ENCODE measurements at regions not wholly inside any gene's neighbourhood (a gene's known extent, or its start where the extent isn't known, plus 50 kb on each side); places are given as distances from the start of the nearest gene placed in this dataset.
"Not testable (repeated sequence)": the region's sequence is repeated elsewhere in the genome, so short reads cannot be mapped to it uniquely, and the experiment has no call there.

DNA sequence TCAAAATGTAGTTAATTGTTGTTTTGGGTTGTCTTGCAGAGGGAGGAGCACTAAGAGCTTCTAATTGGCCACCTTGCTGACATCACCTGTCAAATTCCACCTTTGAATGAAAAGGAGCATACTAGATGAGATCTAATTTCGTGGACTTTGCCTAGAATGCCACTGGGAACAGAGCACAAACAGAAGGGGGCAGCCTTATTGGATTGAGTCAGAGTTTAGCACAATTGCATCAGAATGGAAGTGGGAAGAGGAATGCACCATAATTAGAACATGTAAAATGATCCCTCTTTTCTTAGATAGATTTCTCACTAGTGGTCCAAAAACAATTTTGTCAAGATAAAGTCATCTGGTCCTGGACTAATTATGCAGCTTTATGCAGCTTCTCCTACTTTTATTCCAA, 1552.2 kb downstream of the PCDH9 start:
- ATAC-seq (ENCODE audit: poor library complexity) = no peak

DNA sequence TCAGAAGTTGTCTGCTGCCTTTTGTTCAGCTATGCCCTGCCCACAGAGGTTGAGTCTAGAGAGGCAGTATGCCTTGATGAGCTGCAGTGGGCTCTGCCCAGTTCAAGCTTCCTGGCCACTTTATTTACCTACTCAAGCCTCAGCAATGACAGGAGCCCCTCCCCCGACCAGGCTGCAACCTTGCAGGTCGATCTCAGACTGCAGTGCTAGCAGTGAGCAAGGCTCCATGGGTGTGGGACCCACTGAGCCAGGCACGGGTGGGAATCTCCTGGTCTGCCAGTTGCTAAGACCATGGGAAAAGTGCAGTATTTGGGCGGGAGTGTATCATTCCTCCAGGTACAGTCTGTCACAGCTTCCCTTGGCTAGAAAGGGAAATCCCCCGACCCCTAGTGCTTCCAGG, 1554.8 kb downstream of the PCDH9 start:
- DNase-seq; intact Hi-C loops (cut with DNase I); ATAC-seq (ENCODE audit: poor library complexity): not testable (repeated sequence)

More for the DNA sequence above, 1552.2 kb downstream of the PCDH9 start:
- intact Hi-C loops (cut with DNase I) = no loop called here
- DNase-seq = no peak

DNA sequence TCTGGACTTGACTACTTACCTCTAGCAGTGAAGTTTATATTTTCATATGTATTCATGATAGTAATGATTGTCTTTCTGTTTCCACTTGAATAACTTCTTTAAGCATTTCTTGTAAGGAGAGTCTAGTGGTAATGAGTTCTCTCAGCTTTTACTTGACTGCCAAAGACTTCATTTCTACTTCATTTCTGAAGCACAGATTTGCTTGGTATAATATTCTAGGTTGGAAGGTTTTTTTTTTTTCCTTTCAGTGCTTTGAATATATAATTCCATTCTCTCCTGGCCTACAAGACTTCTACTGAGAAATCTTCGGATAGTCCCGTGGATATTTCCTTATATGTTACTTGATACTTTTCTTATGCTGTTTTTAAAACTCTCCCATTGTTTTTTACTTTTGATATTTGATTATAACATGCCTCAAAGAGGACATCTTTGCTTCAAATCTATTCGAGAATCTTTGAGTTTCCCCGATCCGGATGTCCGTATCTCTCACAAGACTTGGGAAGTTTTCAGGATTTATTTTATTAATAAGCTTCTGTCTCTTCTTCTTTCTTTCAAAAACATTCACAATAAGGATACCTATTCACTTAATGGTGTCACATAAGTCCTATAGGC, 1560.0 kb downstream of the PCDH9 start:
- intact Hi-C loops (cut with DNase I) = no loop called here
- no peak for ATAC-seq (ENCODE audit: poor library complexity)
- DNase-seq = no peak

DNA sequence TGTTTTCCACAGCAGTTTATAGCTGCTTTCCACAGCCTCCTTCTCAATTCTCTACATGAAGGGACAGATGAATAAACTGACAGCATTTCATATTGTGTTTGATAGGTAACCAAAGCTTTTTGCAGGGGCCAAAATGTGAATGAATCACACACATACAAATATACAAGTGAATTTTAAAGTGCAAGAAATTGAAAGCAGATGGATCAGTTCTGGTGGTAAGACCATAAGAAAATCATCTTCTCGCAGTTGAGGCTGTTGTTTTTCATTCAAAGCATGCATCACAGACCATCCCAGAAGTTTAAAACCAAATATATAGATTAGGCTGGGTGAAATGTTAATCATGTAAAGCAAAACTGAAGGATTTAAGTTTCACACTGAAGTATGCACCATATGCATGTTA, 1569.4 kb downstream of the PCDH9 start:
- intact Hi-C loops (cut with DNase I) = no loop called here
- ATAC-seq (ENCODE audit: poor library complexity) = no peak

DNA sequence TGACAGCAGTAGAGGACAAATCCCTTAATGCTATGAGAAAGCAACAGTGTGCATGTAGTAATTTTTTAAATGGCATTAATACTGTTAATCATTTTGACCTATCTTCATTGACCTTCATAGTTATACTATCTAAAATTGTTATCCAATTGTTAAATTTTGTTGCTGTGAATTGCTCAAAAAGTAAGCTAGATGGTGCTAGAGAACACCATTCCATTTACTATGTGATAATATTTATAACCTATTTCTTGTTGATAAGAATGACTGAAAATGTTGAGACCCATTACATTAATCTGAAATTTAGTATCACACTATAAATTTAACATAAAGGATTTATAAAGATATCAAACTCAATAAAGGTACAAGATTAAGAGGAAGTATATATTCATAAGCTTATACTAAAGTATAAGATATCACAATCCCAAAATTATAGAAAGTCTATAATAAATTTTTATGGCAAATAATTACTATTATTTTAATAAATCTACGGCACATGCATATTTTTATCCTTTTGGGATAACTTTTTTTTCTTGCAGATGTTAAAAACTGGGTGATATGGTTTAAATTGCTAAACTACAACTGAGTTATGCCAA, 1573.3 kb downstream of the PCDH9 start:
- intact Hi-C loops (cut with DNase I) = no loop called here
- DNase-seq (no peak), ATAC-seq (ENCODE audit: poor library complexity) (no peak)

More for the DNA sequence above, 1569.4 kb downstream of the PCDH9 start:
- no peak for DNase-seq

DNA sequence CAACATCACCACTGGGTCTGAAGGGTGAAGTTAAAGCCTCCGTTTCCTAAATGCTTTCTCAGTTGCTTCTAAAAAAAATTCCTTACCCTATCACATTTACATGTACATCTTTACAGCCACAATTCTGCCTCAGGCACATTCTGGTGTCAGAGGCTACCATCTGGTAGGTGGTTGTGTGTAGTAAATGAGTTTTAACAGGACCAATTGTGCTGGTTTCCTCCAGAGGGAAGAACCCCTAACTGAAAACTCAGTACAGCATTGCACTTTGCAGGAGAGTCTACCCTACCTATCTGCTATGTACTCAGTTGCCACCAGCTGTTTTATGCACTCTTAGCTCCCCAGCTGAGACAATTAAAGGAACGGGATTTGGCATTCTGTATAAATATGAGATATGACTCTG, 1576.5 kb downstream of the PCDH9 start:
- no peak for ATAC-seq (ENCODE audit: poor library complexity)
- DNase-seq = no peak
- intact Hi-C loops (cut with DNase I) = no loop called here

DNA sequence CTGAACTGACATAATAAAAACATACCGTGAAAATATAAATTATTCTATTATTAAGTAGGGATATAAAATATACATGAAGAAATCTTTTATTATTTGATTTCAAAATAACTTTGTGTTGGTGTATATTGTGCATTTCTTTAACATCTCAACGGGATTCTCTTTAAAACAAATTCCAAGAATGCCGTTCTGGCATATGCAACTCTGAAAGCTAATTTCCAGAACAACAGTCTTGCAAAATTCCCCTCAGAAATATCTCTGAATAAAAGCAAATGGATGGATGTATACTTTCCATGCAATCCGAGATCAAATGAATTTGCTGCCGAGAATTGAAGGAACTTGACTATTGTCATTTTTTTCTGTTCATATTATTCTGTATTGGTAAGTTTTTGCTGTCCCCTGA, 1579.8 kb downstream of the PCDH9 start:
- intact Hi-C loops (cut with DNase I) = no loop called here
- ATAC-seq (ENCODE audit: poor library complexity) (no peak), DNase-seq (no peak)

DNA sequence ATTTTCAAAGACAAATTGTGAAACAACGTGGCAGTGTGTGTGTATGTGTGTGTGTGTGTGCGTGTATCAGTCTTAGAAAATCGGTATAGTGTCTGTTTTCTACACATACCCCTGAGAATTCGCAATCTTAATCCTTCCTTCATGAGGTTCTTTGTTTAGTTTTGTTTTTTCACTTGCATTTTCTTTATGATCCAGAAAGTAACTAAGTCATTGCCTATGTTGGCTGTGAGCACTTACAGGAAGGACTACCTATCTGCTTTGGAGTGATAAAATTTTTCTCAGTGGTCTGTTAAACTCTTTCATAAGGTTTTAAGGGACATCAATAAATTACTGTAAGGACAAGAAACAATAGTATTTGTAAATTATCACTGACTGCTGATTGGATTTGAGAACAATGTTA, 1587.1 kb downstream of the PCDH9 start:
- intact Hi-C loops (cut with DNase I) = no loop called here
- ATAC-seq (ENCODE audit: poor library complexity) (no peak), DNase-seq (no peak)

DNA sequence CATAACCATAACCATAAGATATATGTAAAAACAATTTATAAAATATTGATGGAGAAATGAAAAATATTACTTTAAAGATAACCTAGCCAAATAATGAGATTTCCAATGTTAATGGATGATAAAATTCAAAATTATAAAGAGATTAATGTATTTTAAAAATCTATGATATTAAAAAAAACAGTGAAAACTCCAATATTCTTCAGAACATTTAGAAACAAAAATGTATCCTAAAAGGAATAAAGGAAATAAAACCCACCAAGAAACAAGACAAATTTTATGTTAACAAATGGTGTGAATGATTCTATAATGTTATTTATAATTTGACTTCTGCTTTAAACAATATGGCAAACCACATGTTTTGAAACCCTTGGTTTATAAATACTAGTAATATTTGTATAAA, 1587.8 kb downstream of the PCDH9 start:
- intact Hi-C loops (cut with DNase I) = no loop called here
- no peak for ATAC-seq (ENCODE audit: poor library complexity)

DNA sequence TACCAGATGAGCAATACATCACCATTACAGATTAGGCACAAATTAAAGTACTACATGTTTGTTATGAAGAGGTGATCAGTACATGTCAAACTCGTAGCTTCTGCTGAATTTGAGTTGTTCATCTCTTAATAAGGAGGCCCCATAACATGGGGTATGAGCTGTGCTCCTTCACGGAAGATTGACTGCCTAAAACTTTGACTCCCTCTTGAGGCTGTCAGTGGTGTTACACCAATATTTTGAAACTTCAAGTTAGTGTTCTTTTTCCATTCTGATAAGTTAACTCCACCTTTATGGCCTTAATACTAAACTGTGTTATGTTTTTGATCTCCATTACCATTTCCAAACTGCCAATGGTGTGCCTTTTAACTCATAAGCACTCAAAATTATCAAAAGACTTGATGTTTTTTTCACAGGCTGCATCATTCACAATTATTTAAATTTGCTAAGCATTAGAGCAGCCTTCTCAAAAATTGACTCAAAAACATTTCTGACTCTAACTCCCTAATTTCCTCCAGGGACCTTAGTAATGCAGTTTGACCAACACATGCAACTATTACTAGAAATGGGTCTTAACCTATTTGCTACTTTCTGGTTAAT, 1591.5 kb downstream of the PCDH9 start:
- DNase-seq (no peak), ATAC-seq (ENCODE audit: poor library complexity) (no peak)
- intact Hi-C loops (cut with DNase I) = no loop called here

More for the DNA sequence above, 1587.8 kb downstream of the PCDH9 start:
- no peak for DNase-seq

DNA sequence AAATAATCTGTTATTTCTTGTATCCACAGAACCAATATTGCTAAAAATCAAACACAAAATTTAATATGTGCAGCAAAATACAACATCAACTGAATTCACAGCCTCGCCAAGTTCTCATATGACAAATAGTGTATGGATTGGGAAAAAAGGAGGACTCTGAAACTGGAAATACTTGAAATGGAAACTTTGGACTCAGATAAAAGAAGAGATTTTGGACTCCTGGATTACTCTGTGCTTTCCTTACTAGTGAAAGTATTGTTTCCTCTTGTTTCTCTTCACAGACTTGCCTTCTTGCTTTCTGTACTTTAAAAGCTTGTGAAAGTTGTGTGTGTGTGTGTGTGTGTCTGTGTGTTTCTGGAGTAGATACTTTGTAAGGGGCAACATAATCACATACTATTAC, 1596.3 kb downstream of the PCDH9 start:
- ATAC-seq (ENCODE audit: poor library complexity) (no peak), DNase-seq (no peak)
- intact Hi-C loops (cut with DNase I) = no loop called here

DNA sequence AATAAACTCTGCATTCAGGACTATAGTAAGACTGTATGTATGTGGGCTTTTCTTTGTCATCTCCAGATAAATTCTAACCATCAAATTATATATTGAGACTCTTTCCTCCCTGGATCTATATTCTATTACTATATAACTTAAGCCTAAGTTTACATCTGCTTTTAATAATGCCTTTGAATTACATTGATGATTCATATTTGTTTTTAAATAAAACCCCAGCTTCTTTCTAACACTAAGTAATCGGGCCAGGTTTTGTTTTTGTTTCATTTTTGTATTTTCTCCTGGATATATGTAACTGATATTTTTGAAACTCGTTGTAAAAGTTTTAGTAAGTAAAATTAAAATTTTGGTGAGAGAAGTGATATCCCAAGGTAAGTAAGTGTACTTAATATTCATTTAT, 1599.1 kb downstream of the PCDH9 start:
- DNase-seq (no peak), ATAC-seq (ENCODE audit: poor library complexity) (no peak)
- intact Hi-C loops (cut with DNase I) = no loop called here

DNA sequence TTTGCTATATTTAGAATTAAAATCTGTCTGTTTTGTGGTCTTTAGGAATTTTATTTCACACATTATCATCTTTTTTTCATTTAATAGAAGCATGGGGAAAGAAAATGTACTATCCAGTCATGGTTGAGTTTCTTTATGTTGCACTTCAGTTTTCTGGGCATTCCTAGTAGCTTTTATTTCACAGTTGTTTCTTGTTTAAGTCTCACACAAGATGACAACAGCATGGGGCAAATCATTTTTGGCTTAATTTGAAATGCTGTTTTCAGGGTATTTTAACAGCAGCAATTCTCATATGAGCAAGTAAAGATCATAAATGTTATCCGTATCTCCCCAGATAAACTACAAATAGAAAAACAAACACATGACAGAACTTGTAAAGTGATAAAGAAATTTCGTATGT, 1600.2 kb downstream of the PCDH9 start:
- DNase-seq = no peak
- intact Hi-C loops (cut with DNase I) = no loop called here
- ATAC-seq (ENCODE audit: poor library complexity) = no peak

DNA sequence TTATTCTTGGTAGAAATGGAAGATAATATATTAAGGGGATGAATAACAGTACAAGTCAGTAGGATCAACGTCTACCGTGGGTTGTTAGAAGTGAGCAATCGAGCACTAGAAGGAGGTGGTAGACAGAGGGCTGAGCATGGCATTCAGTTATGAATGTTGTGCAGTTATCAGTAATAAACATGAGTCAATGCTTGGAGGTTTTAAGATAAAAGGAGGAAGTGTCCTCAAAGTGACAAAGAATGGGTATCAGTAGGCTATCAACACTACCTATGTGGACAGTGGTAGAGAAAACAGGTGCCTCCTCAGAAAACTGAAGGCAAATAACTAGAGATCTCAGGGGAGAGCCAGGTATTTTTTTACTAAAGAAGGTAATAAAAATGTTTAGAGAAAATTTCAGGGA, 1607.0 kb downstream of the PCDH9 start:
- DNase-seq (no peak), ATAC-seq (ENCODE audit: poor library complexity) (no peak)
- intact Hi-C loops (cut with DNase I) = no loop called here

DNA sequence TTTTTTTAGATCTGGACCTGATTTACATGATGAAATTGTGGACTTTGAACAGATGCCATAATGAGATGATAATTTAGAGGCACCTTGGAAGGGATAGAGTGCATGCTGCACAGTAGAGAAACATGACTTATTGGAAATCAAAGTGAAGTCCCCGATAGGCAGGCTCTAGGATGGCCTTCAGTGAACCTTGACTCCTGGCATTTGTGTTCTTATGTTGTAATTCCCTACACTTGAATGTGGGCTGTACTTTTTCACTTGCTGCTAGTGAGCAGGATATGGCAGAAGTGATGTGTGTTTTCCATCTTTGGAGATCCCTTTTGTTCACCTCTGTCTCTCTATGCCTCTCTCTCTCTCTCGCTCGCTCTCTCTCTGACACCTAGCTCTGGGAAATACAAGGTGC, 1614.6 kb downstream of the PCDH9 start:
- DNase-seq (no peak), ATAC-seq (ENCODE audit: poor library complexity) (no peak)
- intact Hi-C loops (cut with DNase I) = no loop called here

DNA sequence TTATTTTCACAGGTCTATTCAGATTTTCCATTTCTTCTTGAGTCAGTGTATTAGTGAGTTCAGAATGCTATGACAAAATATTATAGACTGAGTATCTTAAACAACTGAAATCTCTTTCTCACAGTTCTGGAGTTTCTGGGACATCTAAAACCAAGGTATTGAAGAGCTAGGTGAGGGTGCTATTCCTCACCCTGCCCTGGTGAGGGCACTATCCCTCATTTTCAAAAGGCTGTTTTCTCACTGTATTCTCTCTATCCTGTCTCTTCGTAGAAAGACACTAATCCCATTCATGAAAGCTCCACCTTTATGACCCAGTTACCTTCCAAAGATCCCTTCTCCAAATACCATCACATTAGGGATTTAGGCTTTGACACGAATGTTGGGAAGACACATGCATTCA, 1617.1 kb downstream of the PCDH9 start:
- intact Hi-C loops (cut with DNase I) = no loop called here
- no peak for ATAC-seq (ENCODE audit: poor library complexity)
- DNase-seq = no peak

DNA sequence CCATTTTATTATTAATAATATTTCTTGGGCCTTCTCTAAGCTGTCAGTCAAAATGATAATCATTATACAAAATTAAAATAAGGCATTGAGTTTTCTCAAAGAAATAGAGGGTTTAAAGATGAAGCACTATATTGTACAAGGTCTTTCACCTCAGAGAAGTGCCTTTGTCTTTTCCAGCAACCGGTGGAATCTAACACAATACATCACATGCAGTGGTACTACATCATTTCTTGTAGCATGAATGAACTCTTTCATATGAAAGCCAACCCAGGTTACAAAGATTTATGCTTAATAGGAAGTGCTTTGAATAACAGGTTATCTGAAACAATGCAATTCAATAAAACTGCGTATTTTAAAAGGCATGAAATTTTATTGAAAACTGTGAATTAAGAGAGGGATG, 1620.8 kb downstream of the PCDH9 start:
- ATAC-seq (ENCODE audit: poor library complexity) = no peak
- intact Hi-C loops (cut with DNase I) = no loop called here

DNA sequence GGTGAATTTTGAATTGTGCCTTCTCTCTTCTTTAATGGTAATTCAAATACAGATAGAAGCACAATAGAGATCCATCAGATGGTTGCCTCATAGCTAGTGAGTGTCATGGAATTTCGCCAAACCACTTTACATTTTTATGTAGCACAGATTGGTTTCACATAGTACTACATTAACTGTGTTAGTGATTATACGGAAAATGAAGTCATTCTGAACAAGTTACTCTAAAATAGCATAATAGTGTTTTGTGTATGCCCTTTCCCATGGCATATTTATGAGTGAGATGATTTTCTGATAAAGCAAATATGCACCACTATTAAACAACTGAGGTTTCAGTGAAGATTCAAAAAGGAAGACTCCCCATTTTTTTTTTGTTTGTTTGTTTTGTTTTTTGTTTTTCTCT, 1623.5 kb downstream of the PCDH9 start:
- ATAC-seq (ENCODE audit: poor library complexity) (no peak), DNase-seq (no peak)
- intact Hi-C loops (cut with DNase I) = no loop called here

More for the DNA sequence above, 1620.8 kb downstream of the PCDH9 start:
- no peak for DNase-seq

DNA sequence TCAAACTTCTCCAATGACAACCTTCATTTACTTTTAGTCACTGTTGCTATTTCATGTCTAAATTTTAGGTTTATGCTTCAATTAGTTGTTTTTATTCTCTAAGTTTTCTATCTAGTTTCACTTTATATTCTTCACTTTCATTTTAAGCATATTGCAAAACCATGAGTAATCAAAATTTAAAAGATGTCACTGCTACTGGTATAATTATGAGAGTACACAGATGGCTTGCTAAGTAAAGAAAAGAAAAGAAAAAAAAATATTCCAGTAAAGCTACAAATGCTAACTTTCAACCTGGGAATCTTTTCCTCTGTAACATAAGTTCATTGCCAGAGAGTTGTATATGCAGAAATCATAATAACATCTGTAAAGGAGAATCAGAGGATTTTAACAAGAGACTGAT, 1624.7 kb downstream of the PCDH9 start:
- intact Hi-C loops (cut with DNase I) = no loop called here
- no peak for DNase-seq
- no peak for ATAC-seq (ENCODE audit: poor library complexity)

DNA sequence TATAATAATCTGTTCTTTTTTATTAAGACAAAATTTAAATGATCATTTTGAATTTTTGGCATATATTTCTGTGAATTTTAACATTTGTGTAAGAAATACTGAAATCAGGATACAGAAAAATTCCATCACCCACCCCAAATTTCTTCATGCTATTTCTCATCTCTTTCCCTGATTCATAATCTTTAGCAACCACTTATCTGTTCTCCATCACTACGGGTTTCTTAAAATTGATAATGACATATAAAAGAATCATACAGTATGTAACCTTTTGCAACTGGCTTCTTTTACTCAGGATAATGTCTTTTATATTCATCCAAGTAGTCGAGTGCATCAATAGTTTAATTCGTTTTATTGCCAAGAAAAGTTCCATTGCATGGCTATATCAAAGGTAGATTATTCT, 1627.0 kb downstream of the PCDH9 start:
- DNase-seq (no peak), ATAC-seq (ENCODE audit: poor library complexity) (no peak)
- intact Hi-C loops (cut with DNase I) = no loop called here

DNA sequence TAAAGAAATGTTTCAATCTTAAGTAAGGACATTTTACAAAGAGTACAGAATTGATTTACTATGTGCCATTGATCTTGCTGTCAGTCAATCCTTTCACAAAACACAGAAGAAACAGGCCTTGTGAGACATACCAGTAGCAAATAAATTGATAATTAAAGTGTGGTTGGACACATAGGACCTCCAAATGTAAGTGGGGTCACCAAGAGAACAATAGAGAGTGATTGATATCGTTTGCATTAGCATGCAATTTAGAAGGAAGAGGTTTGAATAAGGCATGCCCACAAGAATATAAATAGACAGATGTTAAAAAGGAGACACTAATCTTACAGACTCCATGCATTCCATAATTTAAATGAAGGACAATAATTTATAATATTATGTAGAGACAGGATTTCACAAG, 1628.3 kb downstream of the PCDH9 start:
- DNase-seq (no peak), ATAC-seq (ENCODE audit: poor library complexity) (no peak)
- intact Hi-C loops (cut with DNase I) = no loop called here
